Muscle layer of duodenum (tissue), 2 donors: ENCODE measurements at regions not wholly inside any gene's neighbourhood (a gene's known extent, or its start where the extent isn't known, plus 50 kb on each side); places are given as distances from the start of the nearest gene placed in this dataset.

Experiments used
- H3K27ac ChIP-seq: one replicate; pipeline ENCODE4 v1.7.0; 2013; ENCODE audit warnings: mild to moderate bottlenecking, low read length
- H3K27me3 ChIP-seq: one replicate; pipeline ENCODE4 v1.7.0; 2013; ENCODE audit warnings: low read depth, mild to moderate bottlenecking, control low read depth, low read length
- H3K36me3 ChIP-seq, 2 donors: one replicate each; pipeline ENCODE4 v1.7.0; 2013; ENCODE audit warnings: low read length in 2 of 2, control low read depth in 1 of 2, mild to moderate bottlenecking in 1 of 2; ENCODE audit not compliant: insufficient read depth in 2 of 2, control insufficient read depth in 1 of 2
- H3K4me1 ChIP-seq, 2 donors: one replicate each; pipeline ENCODE4 v1.7.0; 2013; ENCODE audit warnings: low read length in 2 of 2, mild to moderate bottlenecking in 2 of 2, control low read depth in 1 of 2, moderate library complexity in 1 of 2; ENCODE audit not compliant: insufficient read depth in 2 of 2, control insufficient read depth in 1 of 2
- H3K4me3 ChIP-seq, 2 donors: one replicate each; pipeline ENCODE4 v1.7.0; 2013; ENCODE audit warnings: low read length in 2 of 2, low read depth in 1 of 2, mild to moderate bottlenecking in 1 of 2
- H3K9me3 ChIP-seq, 2 donors: one replicate each; pipeline ENCODE4 v1.7.0; 2013; ENCODE audit warnings: low read length in 2 of 2, control low read depth in 1 of 2, mild to moderate bottlenecking in 1 of 2; ENCODE audit not compliant: control insufficient read depth in 1 of 2
- donor health status: healthy.

DNA sequence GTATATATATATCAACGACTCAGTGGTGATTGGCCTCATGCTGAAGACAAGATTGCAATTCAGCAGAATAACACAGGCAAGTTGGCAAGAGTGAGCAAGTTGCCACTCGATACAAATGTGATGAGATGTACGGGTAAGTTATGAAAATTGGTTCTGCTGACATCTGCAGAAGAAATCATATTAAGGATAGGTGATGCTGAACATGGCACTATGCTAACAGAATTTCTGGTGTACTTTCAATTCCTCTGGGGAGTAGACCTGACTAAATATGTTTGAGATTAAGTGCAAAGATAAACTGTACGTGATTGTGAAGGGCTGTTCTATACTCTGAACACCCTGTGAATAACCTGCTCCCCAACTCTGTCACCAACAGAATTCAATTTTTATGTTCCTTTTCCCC lies 758.2 kb downstream of the TBC1D32 start:
- H3K9me3 ChIP-seq, result peaks cover 0 to 4% of the 10 kb centered on the region in 2 donors
- H3K4me3 ChIP-seq, result no peak overlapping the region
- H3K4me1 ChIP-seq, result no peaks in the 10 kb centered on the region
- no peaks in the 10 kb centered on the region for H3K27me3 ChIP-seq
- H3K36me3 ChIP-seq, result no peaks in the 10 kb centered on the region
- H3K27ac ChIP-seq, result no peak overlapping the region

- no peaks in the 10 kb centered on the region for H3K4me1 ChIP-seq
- no peaks in the 10 kb centered on the region for H3K9me3 ChIP-seq
- no peak overlapping the region for H3K4me3 ChIP-seq
- H3K27ac ChIP-seq, result no peak overlapping the region
- no peaks in the 10 kb centered on the region for H3K36me3 ChIP-seq
- no peaks in the 10 kb centered on the region for H3K27me3 ChIP-seq
Measured at GRCh38 chr6:120569714-120570113, 764.6 kb downstream of the TBC1D32 start.

- Histone ChIP-seq H3K27me3 (no peaks in the 10 kb centered on the region), H3K4me1 (no peaks in the 10 kb centered on the region), H3K9me3 (no peaks in the 10 kb centered on the region), H3K36me3 (no peaks in the 10 kb centered on the region), H3K4me3 (no peak overlapping the region), H3K27ac (no peak overlapping the region)
Measured at GRCh38 chr6:120564779-120565178, 769.5 kb downstream of the TBC1D32 start.

- Histone ChIP-seq H3K4me3 (no peak overlapping the region), H3K36me3 (no peaks in the 10 kb centered on the region), H3K4me1 (no peaks in the 10 kb centered on the region), H3K9me3 (no peaks in the 10 kb centered on the region), H3K27me3 (no peaks in the 10 kb centered on the region), H3K27ac (no peak overlapping the region)
Measured at GRCh38 chr6:120558294-120558693, 776.0 kb downstream of the TBC1D32 start.

- no peaks in the 10 kb centered on the region for H3K27me3 ChIP-seq
- H3K9me3 ChIP-seq, result no peaks in the 10 kb centered on the region
- no peak overlapping the region for H3K27ac ChIP-seq
- H3K4me3 ChIP-seq, result no peak overlapping the region
- no peaks in the 10 kb centered on the region for H3K4me1 ChIP-seq
- no peaks in the 10 kb centered on the region for H3K36me3 ChIP-seq
Measured at GRCh38 chr6:120557554-120557953, 776.7 kb downstream of the TBC1D32 start.

GRCh38 chr6:120556491-120556890 lies 777.8 kb downstream of the TBC1D32 start:
- no peaks in the 10 kb centered on the region for H3K9me3 ChIP-seq
- H3K27me3 ChIP-seq, result no peaks in the 10 kb centered on the region
- no peaks in the 10 kb centered on the region for H3K36me3 ChIP-seq
- no peak overlapping the region for H3K4me3 ChIP-seq
- H3K27ac ChIP-seq, result no peak overlapping the region
- no peaks in the 10 kb centered on the region for H3K4me1 ChIP-seq

DNA sequence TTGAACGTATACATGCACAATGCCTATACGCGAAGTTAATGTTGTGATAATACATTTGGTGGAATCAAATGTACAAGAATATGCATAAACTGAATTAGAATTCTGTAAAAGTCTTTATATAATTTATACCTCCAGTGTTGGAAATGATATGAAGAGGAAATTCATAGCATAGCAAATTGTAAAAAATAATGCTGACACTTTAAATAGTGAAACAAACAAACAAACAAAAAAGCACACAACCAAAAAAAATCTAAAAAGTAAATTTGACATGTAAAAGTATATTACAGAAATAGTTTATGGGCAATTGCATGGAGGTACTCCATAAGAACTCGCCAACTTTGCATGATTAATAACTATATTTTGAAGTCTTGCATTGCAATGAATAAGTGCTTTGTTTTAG lies 780.9 kb downstream of the TBC1D32 start:
- H3K4me1 ChIP-seq, result no peaks in the 10 kb centered on the region
- no peak overlapping the region for H3K27ac ChIP-seq
- H3K36me3 ChIP-seq, result no peaks in the 10 kb centered on the region
- H3K9me3 ChIP-seq, result no peaks in the 10 kb centered on the region
- H3K27me3 ChIP-seq, result no peaks in the 10 kb centered on the region
- H3K4me3 ChIP-seq, result no peak overlapping the region

DNA sequence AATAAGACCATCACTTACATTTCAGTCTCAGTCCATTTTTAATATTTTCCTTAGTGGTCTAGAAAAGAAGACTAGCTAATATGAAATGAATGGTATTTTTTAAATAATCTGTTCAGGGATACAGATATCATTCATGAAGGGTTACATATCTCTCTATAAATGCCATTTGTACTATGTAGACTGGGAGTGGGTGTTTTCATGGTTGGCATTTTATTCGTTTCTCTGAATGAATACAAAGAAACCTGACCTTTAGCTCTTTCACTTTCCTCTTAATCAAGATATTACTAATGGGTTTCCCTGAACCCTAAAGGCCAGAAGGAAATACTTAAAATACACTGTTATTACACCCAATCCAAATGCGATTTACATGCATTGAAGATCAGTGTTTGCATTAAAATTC lies 788.9 kb downstream of the TBC1D32 start:
- no peaks in the 10 kb centered on the region for H3K4me1 ChIP-seq
- H3K36me3 ChIP-seq, result no peaks in the 10 kb centered on the region
- no peaks in the 10 kb centered on the region for H3K9me3 ChIP-seq
- no peak overlapping the region for H3K27ac ChIP-seq
- H3K27me3 ChIP-seq, result no peaks in the 10 kb centered on the region
- H3K4me3 ChIP-seq, result no peak overlapping the region

DNA sequence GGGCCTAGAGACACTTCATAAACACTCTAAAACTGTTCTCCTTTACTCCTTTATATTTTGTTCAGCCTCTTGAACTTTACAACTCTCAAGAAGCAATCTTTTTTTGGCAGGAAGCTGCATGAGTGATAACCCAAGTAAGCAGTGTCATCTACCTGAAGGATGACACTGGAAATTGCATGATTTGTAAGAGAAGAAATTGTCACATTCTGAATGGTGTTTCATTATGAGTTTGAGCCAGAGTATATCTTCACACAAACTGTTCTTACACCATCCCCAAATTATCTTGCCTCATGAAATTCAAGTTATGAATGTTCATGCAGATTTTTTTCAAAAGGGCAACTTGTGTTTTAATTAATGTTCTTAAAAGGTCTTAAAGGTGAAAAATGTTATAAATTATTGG lies 799.3 kb downstream of the TBC1D32 start:
- H3K9me3 ChIP-seq, result no peaks in the 10 kb centered on the region
- no peaks in the 10 kb centered on the region for H3K36me3 ChIP-seq
- no peaks in the 10 kb centered on the region for H3K4me1 ChIP-seq
- no peaks in the 10 kb centered on the region for H3K27me3 ChIP-seq
- no peak overlapping the region for H3K27ac ChIP-seq
- no peak overlapping the region for H3K4me3 ChIP-seq

DNA sequence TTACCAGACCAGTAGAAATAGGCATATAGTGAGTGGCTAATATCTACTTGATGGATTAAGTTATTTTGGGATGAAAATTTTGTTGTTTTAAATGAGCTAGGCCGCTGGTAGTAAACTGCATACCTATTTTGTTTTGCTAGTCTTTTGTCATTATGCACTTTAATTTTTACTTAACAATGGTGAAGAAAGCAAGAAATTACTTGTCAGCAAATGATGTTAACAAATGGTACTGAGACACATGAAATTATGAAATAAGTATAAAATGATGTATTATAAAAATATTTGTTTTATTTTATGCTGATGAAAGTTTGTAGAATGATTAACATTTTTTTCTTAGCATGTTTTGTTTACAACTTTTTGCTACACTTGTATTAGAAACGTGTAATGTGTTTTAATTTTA lies 807.7 kb downstream of the TBC1D32 start:
- no peaks in the 10 kb centered on the region for H3K36me3 ChIP-seq
- H3K4me1 ChIP-seq, result no peaks in the 10 kb centered on the region
- H3K9me3 ChIP-seq, result no peaks in the 10 kb centered on the region
- no peaks in the 10 kb centered on the region for H3K27me3 ChIP-seq
- H3K4me3 ChIP-seq, result no peak overlapping the region
- H3K27ac ChIP-seq, result no peak overlapping the region

DNA sequence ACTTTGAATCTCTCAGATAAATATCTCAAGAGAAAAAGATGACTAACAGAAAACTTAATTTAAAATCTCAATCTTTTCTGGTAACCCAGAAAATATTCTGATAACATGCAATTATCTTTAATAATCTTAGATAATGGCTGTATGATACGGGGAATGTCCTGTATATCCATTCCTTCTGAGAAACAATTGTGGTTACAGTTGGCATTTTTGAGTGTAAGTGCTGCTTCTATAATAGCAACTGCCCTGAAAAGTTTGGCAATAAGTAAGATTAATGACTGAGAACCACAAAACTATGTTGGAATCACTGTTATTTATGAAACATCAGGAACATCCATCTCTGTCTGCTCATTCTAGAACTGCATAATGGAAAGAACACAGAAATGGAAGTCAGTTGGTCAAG lies 819.7 kb downstream of the TBC1D32 start:
- Histone ChIP-seq H3K4me3 (no peak overlapping the region), H3K36me3 (no peaks in the 10 kb centered on the region), H3K27me3 (no peaks in the 10 kb centered on the region), H3K27ac (no peak overlapping the region), H3K9me3 (peaks cover 8 to 11% of the 10 kb centered on the region in 2 donors), H3K4me1 (no peaks in the 10 kb centered on the region)

GRCh38 chr6:120511712-120512111 lies 822.6 kb downstream of the TBC1D32 start:
- Histone ChIP-seq H3K4me3 (no peak overlapping the region), H3K27me3 (no peaks in the 10 kb centered on the region), H3K9me3 (peaks cover 7 to 8% of the 10 kb centered on the region in 2 donors), H3K36me3 (no peaks in the 10 kb centered on the region), H3K4me1 (no peaks in the 10 kb centered on the region), H3K27ac (no peak overlapping the region)
